ENCODE measurements at regions not wholly inside any gene's neighbourhood (a gene's known extent, or its start where the extent isn't known, plus 50 kb on each side); places are given as distances from the start of the nearest gene placed in this dataset.

GRCh38 chr4:110780538-110780937 is 157.7 kb upstream of the PITX2 start:
- DNase-seq = no peak

- no peak for DNase-seq
Observed at GRCh38 chr4:110781944-110782343, 159.1 kb upstream of the PITX2 start.

DNA sequence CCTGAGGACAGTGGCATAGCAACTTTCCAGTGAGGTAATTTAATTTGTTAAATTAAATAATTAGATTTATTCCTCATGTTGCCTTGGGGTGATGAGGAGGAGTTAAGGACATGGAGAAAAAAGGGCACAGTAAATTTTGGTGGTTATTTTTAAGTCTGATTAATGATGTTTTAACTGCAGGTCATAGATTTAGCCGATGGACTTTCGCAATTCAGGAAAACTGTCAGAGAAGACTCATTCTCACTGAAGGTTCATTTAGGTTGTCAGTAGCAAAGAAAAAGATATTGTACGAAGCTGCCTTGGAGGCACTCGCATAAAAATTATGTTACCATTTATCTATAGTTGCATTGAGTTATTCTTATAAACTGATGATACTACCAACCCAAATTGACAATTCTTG is 164.2 kb upstream of the PITX2 start:
- DNase-seq = no peak

DNA sequence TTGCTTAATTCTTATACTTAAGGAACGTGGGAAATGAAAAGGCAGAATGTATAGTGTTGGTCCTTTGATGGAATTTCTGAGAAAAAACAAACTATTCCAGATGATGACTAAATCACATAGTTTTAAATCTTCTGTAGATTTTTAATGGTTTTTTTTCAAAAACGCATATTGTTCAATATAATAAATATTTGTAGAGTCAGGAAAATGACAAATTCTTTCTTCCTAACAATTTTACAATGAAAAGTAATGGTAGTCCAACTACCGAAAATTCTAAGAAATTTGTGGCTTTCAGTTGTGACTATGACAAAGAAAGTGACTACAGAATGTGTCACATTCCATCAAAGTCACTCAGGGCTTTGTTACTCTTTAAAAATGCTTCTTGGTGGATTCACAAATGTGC is 164.8 kb upstream of the PITX2 start:
- DNase-seq = no peak

DNA sequence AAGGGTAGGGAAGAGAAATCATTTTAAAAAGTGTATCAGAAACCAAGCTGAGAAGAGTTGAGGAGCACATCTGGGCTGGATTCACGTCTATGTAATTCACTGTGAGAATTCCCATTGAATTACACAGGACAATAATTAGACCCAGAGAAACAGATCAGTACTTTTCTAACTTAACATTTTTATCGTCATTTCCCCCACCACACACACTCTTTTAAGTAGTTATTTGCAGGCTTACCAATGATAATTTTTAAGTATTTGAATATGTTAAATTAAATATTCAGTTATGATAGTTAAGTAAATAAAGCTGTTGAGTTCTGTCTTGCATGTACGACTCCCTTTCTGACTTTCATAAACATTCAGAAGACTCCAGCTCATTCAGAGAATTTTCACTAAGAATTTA is 165.4 kb upstream of the PITX2 start:
- no peak for DNase-seq

GRCh38 chr4:110792036-110792435 is 169.2 kb upstream of the PITX2 start:
- DNase-seq = no peak

- no peak for DNase-seq
Observed at GRCh38 chr4:110793381-110793801, 170.5 kb upstream of the PITX2 start.

GRCh38 chr4:110793890-110794554 is 171.1 kb upstream of the PITX2 start:
- DNase-seq = no peak

DNA sequence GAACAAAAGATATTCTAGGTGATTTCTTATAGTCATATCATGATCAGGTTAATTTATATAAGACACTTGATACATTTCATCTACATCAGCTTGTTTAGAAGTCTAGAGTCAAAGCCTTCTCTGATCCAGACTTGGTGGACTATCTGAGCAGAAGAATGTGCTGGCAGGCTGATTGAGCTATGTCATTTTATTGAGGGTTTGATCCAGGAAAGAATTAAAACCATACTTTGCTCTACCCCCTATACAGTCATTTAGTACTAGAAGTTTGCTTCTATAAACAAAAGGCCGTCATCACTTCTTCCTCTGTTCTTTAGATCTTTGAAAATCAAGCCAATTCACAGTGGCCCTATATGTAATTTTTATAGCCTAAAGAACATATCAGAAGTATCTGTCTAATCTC is 173.1 kb upstream of the PITX2 start:
- DNase-seq = no peak

GRCh38 chr4:110797486-110797885 is 174.6 kb upstream of the PITX2 start:
- DNase-seq = no peak

GRCh38 chr4:110798687-110799086 is 175.8 kb upstream of the PITX2 start:
- no peak for DNase-seq

DNA sequence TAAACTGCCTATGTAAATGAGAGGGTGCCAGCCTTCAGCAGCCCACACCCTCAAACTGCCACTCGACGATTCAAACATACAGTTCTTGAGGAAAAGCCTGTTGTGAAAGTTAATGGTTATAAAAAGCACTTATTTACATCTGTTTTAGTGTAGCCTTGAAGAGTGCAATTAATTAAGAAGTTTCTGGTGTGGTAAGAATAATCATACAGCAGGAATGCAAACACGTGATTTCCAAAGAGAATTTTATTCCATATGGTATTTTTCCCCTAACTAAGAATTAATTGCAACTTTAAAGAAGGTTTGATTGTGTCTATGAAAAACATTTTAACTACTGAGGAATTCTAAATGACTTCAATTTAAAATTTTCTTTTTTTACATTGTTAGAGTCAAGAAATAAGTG is 176.3 kb upstream of the PITX2 start:
- DNase-seq = no peak

DNA sequence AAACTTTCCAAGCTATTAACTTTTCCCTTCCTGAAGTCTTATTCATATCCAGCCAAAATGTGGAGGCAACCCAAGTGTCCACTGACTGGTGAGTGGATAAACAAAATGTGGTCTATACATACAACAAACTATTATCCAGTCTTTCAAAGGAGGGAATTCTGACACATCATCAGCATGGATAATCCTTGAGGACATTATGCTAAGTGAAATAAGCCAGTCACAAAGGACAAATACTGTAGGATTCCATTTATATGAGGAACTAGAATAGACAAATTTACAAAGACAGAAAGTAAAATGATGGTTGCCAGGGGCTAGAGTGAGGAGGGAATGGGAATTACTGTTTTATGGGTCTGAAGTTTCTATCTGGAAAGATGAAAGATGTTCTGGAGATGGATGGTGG is 178.7 kb upstream of the PITX2 start:
- no peak for DNase-seq

DNA sequence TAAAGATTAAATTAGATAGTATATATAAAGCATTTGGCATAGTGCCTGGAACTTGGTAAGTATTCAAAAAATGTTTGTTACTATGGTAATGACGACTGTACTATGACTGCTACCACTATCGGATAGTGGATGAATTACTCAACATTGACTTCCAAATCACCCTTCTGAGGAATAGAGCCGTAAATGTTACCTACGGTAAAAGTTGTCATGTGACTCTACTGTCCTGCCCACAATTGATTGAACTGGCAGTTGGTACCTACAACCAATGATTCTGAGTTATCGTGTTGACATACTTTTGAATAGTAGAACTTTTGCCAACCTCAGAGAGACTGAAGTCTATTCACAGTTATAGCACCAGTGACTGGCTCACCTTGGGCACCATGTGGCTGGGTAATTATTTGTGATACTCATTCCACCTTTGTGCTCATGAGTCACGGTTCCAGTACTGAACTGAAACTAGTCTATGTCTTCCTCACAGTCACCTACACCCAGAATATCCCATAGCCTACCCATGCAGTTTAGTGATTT is 185.5 kb upstream of the PITX2 start:
- DNase-seq = no peak

DNA sequence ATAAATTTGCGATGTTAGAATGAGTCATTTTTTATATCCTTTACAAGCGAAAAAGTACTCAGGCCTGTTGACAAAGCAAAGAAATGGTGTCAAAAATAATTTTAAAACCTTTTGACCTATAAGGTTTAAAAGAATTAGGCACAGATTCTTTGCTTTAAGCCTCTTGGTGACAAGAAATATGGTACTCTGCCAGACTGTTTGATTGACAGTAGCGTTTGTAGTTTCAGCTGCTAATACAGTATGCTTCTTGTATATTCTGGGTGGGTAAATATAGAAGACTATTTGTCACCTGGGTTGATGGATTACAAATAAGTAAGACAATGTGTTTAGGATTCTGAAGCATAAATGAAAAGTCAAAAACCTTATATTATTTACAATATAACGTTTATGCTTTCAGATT is 193.1 kb upstream of the PITX2 start:
- no peak for DNase-seq

DNA sequence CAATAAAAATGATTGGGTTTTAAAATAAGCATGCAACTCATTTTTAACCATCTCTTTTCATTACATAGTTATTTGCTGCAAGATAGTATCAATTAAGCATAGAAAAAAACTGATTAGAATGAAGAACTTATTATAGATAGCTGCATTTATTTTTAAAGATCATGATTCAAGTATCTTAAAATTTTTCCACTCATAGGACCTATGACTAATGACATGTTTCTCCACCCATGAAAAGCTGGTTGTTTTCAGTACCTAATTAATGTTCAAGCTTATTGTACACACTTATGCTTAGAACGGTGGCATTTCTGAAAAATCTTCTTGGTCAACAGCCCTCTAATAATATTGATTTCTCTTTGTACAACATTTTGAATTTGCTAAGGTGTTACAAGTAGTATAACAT is 193.5 kb upstream of the PITX2 start:
- DNase-seq = no peak

- DNase-seq = no peak
Observed at GRCh38 chr4:110821186-110821585, 198.3 kb upstream of the PITX2 start.

DNA sequence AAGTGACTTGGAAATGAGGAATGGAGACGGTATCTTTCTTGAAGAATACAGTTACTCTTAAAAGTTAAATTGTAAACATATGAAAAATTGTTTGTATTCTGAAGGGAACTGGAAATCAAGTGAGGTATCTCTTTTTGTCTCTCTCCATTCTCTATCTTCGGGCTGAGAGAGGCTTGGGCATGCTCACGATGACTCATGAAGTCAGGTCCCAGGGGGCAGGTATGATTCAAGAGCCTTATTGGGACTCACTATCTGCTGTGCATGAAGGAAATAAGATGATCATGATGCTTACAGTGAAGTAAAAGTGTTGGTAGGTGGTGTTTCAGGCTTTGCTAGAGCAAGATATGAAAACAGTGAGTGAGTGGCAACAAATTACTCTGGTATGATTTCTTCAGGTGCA is 200.4 kb upstream of the PITX2 start:
- DNase-seq = no peak

DNA sequence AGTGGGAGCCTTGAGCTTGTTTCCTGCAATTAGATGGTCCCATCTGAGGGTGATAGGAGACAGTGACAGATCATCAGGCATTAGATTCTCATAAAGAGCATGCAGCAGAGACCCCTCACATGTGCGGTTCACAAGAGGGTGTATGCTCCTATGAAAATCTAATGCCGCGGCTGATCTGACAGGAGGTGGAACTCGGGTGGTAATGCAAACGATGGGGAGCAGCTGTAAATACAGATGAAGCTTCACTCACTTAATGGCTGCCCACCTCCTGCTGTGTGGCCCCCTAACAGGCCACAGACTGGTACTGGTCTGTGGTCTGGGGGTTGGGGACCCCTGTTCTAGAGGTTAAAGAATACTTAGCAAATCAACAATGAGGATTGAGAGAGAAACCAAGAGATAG is 201.5 kb upstream of the PITX2 start:
- no peak for DNase-seq

GRCh38 chr4:110826656-110827055 is 203.8 kb upstream of the PITX2 start:
- no peak for DNase-seq

GRCh38 chr4:110830461-110830860 is 207.6 kb upstream of the PITX2 start:
- no peak for DNase-seq

- no peak for DNase-seq
Observed at GRCh38 chr4:110837896-110838450, 215.1 kb upstream of the PITX2 start.

- DNase-seq = no peak
Observed at GRCh38 chr4:110840221-110840654, 217.4 kb upstream of the PITX2 start.

- DNase-seq = no peak
Observed at GRCh38 chr4:110848787-110849186, 225.9 kb upstream of the PITX2 start.

DNA sequence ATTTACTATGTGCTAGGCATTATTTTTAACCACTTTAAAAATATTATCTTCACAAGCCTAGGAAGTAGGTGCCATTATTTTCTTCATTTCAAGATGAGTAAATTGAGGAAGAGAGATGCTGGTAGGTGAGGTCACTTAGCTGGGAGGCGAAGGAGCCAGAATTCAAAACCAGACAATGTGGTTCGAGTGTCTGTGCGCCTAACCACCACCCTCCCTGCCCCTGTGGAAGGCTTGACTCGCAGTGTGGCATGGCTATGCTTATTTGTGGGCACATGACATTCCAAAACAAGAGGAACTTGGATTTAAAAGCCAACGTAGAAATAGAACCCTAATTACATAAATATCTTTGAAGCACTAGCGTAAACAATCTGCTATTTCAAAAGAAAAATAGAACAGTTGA is 226.6 kb upstream of the PITX2 start:
- DNase-seq = no peak

Measured in NCI-H2171 (cell line).